T-cell (primary cell): ENCODE measurements at regions not wholly inside any gene's neighbourhood (a gene's known extent, or its start where the extent isn't known, plus 50 kb on each side); places are given as distances from the start of the nearest gene placed in this dataset.

Source experiments
- ATAC-seq, 4 experiments: fragments of 200-7000 bp in 3 of 4; fragments of 150-1000 bp in 1 of 4; cut with Tn5 transposase; replicated peaks in 1 of 4; 1 replicate in 3 of 4; 2 replicates in 1 of 4; pipeline ENCODE4 v1.10.0; 2021; ENCODE audit warnings: moderate library complexity in 3 of 4, mild to moderate bottlenecking in 2 of 4, moderate number of reproducible peaks in 1 of 4
- CTCF ChIA-PET, 2 donors: fragments of 300-600 bp; sonication (Branson Sonifier 250); formaldehyde crosslinking; loops; one replicate each; lab custom pipeline; 2022; ENCODE audit warnings: antibody characterized with exemption in 2 of 2; lab: Charles Lee
- POLR2A ChIA-PET, 2 donors: fragments of 300-600 bp; sonication (Branson Sonifier 250); formaldehyde crosslinking; loops; one replicate each; lab custom pipeline; 2022; ENCODE audit warnings: antibody characterized with exemption in 2 of 2; lab: Charles Lee
- DNase-seq, 35 experiments: peaks; one replicate each; pipeline versions ENCODE4 v3.0.0 to v3.0.0-alpha.2; 2013 to 2023
- H3K27ac ChIP-seq: one replicate; pipeline ENCODE4 v1.5.1; 2013; ENCODE audit warnings: low read length
- H3K27me3 ChIP-seq, 2 experiments: replicated peaks in 1 of 2; 1 replicate in 1 of 2; 2 replicates in 1 of 2; pipeline versions ENCODE4 v1.6.1 to v1.7.0; 2013; ENCODE audit warnings: low read length in 1 of 2, mixed read lengths in 1 of 2; ENCODE audit not compliant: control insufficient read depth in 2 of 2, insufficient read depth in 2 of 2; ENCODE audit errors: extremely low read depth in 1 of 2
- H3K36me3 ChIP-seq, 2 donors: 1 replicate in 1 of 2; 2 replicates in 1 of 2; pipeline versions ENCODE4 v1.6.1 to v1.7.0; 2013; ENCODE audit warnings: low read length in 1 of 2; ENCODE audit not compliant: control insufficient read depth in 2 of 2, insufficient read depth in 1 of 2; ENCODE audit errors: extremely low read depth in 1 of 2
- H3K4me1 ChIP-seq, 2 experiments: 1 replicate in 1 of 2; 2 replicates in 1 of 2; pipeline versions ENCODE4 v1.6.1 to v1.7.0; 2013; ENCODE audit warnings: low read length in 2 of 2, mixed read lengths in 1 of 2; ENCODE audit not compliant: insufficient read depth in 2 of 2, control insufficient read depth in 1 of 2; ENCODE audit errors: extremely low read depth in 1 of 2
- H3K4me3 ChIP-seq, 2 donors: 1 replicate in 1 of 2; 2 replicates in 1 of 2; pipeline versions ENCODE4 v1.5.1 to v1.7.0; 2013; ENCODE audit warnings: mild to moderate bottlenecking in 2 of 2, low read length in 1 of 2, moderate library complexity in 1 of 2; ENCODE audit not compliant: control insufficient read depth in 1 of 2; ENCODE audit errors: extremely low read depth in 1 of 2
- H3K9me3 ChIP-seq: 2 replicates; pipeline ENCODE4 v1.7.0; 2013
- H3K27ac Mint-ChIP-seq, 2 donors: one replicate each; pipeline ENCODE4 v1.8.0; 2020 to 2021; ENCODE audit warnings: mild to moderate bottlenecking in 2 of 2, mixed read lengths in 2 of 2
- H3K27me3 Mint-ChIP-seq, 2 donors: one replicate each; pipeline ENCODE4 v1.8.0; 2021 to 2022; ENCODE audit warnings: mixed read lengths in 2 of 2
- H3K36me3 Mint-ChIP-seq: one replicate; pipeline ENCODE4 v1.8.0; 2021; ENCODE audit warnings: mixed read lengths
- H3K4me1 Mint-ChIP-seq, 3 donors: one replicate each; pipeline ENCODE4 v1.8.0; 2020 to 2022; ENCODE audit warnings: mixed read lengths in 3 of 3, mild to moderate bottlenecking in 1 of 3
- H3K4me3 Mint-ChIP-seq, 3 donors: one replicate each; pipeline ENCODE4 v1.8.0; 2020 to 2022; ENCODE audit warnings: mild to moderate bottlenecking in 3 of 3, mixed read lengths in 3 of 3, moderate library complexity in 3 of 3
- H3K9me3 Mint-ChIP-seq, 3 donors: one replicate each; pipeline ENCODE4 v1.8.0; 2020 to 2022; ENCODE audit warnings: mixed read lengths in 3 of 3
- WGBS: methylation state at CpG from one replicate; pipeline ENCODE4 v1.1.5; 2013; ENCODE audit warnings: missing lambda C conversion rate; ENCODE audit not compliant: insufficient coverage; 5-methylcytosine and 5-hydroxymethylcytosine counted together

DNA sequence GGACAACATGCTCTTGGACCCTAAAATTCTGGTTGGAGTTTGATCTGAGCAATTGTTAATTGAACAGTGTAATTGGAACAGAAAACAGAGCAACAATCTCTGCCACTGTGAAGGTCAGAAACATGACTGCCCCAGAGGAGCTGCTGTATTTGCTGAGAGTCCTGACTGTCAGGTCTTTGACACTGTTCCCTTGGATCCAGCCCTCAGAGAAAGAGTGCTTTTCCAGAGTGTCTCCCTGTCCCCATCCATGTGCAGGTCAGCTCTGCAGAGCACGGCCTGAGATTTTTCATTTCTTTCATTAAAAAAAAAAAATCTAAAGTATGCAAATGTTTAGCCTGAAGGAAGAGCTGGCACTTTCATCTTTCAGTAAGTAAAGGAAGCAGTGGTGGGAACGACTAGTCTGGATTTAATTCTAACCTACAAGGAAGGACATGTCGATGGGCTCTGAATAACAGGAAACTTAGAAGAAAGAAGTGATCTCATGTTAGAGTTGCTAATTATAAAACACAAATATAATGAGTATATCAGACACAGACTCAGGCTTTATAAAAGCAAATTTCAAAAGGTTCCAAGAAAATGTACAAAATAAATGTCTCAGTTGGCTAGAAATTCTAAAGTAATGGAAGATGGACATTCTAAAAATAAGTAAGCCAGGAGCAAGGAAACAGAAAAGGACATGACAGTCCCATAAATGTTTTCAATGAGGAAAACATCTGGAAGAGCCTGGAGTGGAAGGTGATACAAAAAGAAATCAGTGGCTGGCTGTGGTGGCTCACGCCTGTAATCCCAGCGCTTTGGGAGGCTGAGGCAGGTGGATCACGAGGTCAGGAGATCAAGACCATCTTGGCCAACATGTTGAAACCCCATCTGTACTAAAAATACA lies 876.5 kb downstream of the EPHA4 start:
- ATAC-seq (no peak), DNase-seq (no peak)
- Mint-ChIP-seq H3K4me1 (no peaks in the 10 kb centered on the region), H3K27ac (no peak overlapping the region), H3K4me3 (no peak overlapping the region), H3K9me3 (peaks cover 0 to under 1% (median 0%) of the 10 kb centered on the region in 3 donors), H3K27me3 (peaks cover 10 to 13% of the 10 kb centered on the region in 2 donors), H3K36me3 (no peaks in the 10 kb centered on the region)
- H3K4me1 ChIP-seq = no peaks in the 10 kb centered on the region
- H3K36me3 ChIP-seq = no peaks in the 10 kb centered on the region
- no peaks in the 10 kb centered on the region for H3K9me3 ChIP-seq
- POLR2A ChIA-PET = no interaction called here
- H3K27me3 ChIP-seq = no peaks in the 10 kb centered on the region
- no peak overlapping the region for H3K27ac ChIP-seq
- H3K4me3 ChIP-seq = no peak overlapping the region
- CTCF ChIA-PET = no interaction called here
- WGBS = 82% methylated on average over 3 of the region's 6 CpGs

- ATAC-seq (no peak), DNase-seq (no peak)
- Histone ChIP-seq H3K27me3 (no peaks in the 10 kb centered on the region), H3K4me3 (no peak overlapping the region), H3K4me1 (no peaks in the 10 kb centered on the region), H3K9me3 (no peaks in the 10 kb centered on the region), H3K27ac (no peak overlapping the region), H3K36me3 (no peaks in the 10 kb centered on the region)
- H3K9me3 Mint-ChIP-seq = peaks cover 2 to 7% (median 3%) of the 10 kb centered on the region in 3 donors
- no peak overlapping the region for H3K4me3 Mint-ChIP-seq
- WGBS = no CpG with 5 or more reads among the region's 6 CpGs
- POLR2A ChIA-PET = no interaction called here
- H3K4me1 Mint-ChIP-seq = no peaks in the 10 kb centered on the region
- peaks cover 10 to 13% of the 10 kb centered on the region in 2 donors for H3K27me3 Mint-ChIP-seq
- H3K36me3 Mint-ChIP-seq = no peaks in the 10 kb centered on the region
- no peak overlapping the region for H3K27ac Mint-ChIP-seq
- CTCF ChIA-PET = no interaction called here
Observed at GRCh38 chr2:220696280-220696669, 875.8 kb downstream of the EPHA4 start.

DNA sequence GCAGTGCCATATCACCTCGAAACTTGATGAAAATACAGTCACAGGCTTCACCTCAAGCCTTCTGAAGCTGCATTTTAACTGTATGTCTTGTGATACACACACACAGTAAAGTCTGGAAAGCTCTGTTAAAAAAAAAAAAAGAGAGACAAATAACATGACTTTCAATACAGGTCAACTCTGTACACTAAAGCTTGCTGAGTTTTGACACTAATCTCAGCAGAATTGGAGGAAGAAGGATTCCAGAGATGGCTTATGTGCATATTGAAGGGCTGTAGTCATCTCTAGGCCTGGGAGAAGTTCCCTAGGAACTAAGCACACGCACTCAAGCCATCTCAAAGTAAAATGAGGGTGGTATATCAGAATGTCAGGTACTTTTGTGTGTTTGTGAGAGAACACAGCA lies 875.1 kb downstream of the EPHA4 start:
- no peak for ATAC-seq
- DNase-seq = no peak
- Histone ChIP-seq H3K27ac (no peak overlapping the region), H3K4me3 (no peak overlapping the region), H3K4me1 (no peaks in the 10 kb centered on the region), H3K36me3 (no peaks in the 10 kb centered on the region), H3K9me3 (no peaks in the 10 kb centered on the region), H3K27me3 (no peaks in the 10 kb centered on the region)
- POLR2A ChIA-PET = no interaction called here
- H3K9me3 Mint-ChIP-seq = peaks cover 4 to 9% (median 5%) of the 10 kb centered on the region in 3 donors
- H3K36me3 Mint-ChIP-seq = no peaks in the 10 kb centered on the region
- no CpG with 5 or more reads among the region's 2 CpGs for WGBS
- H3K4me1 Mint-ChIP-seq = no peaks in the 10 kb centered on the region
- CTCF ChIA-PET = interaction anchor here in 1 of 2 donors (0.7 kb wide), 1 partner anchor 20 kb away, joined by 3 read pairs; no protein-coding TSS in a partner anchor
- H3K4me3 Mint-ChIP-seq = no peak overlapping the region
- H3K27me3 Mint-ChIP-seq = peaks cover 10 to 13% of the 10 kb centered on the region in 2 donors
- no peak overlapping the region for H3K27ac Mint-ChIP-seq

DNA sequence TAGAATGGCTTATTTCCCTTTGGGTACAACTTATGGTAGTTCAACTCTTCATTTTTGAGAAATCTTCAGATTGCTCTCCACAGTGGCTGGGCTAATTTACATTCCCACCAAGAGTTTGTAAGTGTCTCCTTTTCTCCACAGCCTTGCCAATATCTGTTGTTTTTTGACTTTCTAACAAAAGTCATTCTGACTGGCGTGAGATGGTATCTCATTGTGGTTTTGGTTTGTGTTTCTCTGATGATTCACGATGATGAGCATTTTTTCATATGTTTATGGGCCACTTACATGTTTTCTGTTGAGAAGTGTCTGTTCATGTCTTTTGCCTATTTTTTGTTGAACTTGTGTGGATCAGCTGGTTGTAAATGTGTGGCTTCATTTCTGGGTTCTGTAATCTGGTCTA lies 871.0 kb downstream of the EPHA4 start:
- no peaks in the 10 kb centered on the region for H3K36me3 Mint-ChIP-seq
- ATAC-seq (no peak), DNase-seq (no peak)
- ChIA-PET CTCF (no interaction called here), POLR2A (no interaction called here)
- H3K27ac ChIP-seq = no peak overlapping the region
- H3K36me3 ChIP-seq = no peaks in the 10 kb centered on the region
- H3K4me3 ChIP-seq = no peak overlapping the region
- H3K4me3 Mint-ChIP-seq = no peak overlapping the region
- H3K4me1 Mint-ChIP-seq = no peaks in the 10 kb centered on the region
- H3K27me3 ChIP-seq = no peaks in the 10 kb centered on the region
- H3K9me3 Mint-ChIP-seq = peaks cover 4 to 9% (median 5%) of the 10 kb centered on the region in 3 donors
- WGBS = 27% methylated on average over 2 of the region's 2 CpGs
- H3K4me1 ChIP-seq = no peaks in the 10 kb centered on the region
- H3K9me3 ChIP-seq = no peaks in the 10 kb centered on the region
- no peaks in the 10 kb centered on the region for H3K27me3 Mint-ChIP-seq
- H3K27ac Mint-ChIP-seq = no peak overlapping the region

DNA sequence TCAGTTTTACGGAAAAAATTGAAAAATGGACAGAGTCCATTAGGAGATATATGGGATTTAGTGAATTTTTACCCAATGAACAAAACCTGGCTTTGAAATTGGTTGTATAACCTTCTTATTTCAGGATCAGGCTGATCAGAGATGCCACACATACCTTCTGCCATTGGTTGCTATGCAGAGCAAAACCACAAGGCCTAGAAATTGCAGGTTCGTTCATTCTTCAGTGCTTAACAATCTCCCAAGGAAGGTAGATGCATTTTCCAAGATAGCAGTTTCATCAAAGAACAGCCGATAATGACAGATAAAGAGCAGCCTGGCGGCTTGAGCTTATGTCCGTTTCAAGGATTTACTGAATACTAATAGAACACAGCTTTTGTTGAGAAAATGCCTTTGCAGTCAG lies 868.8 kb downstream of the EPHA4 start:
- H3K4me1 Mint-ChIP-seq = no peaks in the 10 kb centered on the region
- Histone ChIP-seq H3K27ac (no peak overlapping the region), H3K9me3 (no peaks in the 10 kb centered on the region), H3K4me1 (no peaks in the 10 kb centered on the region), H3K36me3 (no peaks in the 10 kb centered on the region), H3K27me3 (no peaks in the 10 kb centered on the region), H3K4me3 (no peak overlapping the region)
- H3K36me3 Mint-ChIP-seq = no peaks in the 10 kb centered on the region
- ATAC-seq (no peak), DNase-seq (no peak)
- peaks cover 0 to 2% of the 10 kb centered on the region in 2 donors for H3K27me3 Mint-ChIP-seq
- H3K27ac Mint-ChIP-seq = no peak overlapping the region
- ChIA-PET CTCF (no interaction called here), POLR2A (no interaction called here)
- H3K4me3 Mint-ChIP-seq = no peak overlapping the region
- WGBS = 81% methylated on average over 4 of the region's 5 CpGs
- peaks cover 4 to 9% (median 5%) of the 10 kb centered on the region in 3 donors for H3K9me3 Mint-ChIP-seq

- H3K27ac ChIP-seq = no peak overlapping the region
- H3K27me3 Mint-ChIP-seq = peaks cover 0 to 5% of the 10 kb centered on the region in 2 donors
- H3K27me3 ChIP-seq = no peaks in the 10 kb centered on the region
- H3K4me3 Mint-ChIP-seq = no peak overlapping the region
- DNase-seq (no peak), ATAC-seq (no peak)
- no peaks in the 10 kb centered on the region for H3K36me3 Mint-ChIP-seq
- H3K36me3 ChIP-seq = no peaks in the 10 kb centered on the region
- CTCF ChIA-PET = no interaction called here
- H3K9me3 Mint-ChIP-seq = peaks cover 4 to 9% (median 5%) of the 10 kb centered on the region in 3 donors
- H3K4me3 ChIP-seq = no peak overlapping the region
- POLR2A ChIA-PET = no interaction called here
- H3K27ac Mint-ChIP-seq = no peak overlapping the region
- no peaks in the 10 kb centered on the region for H3K4me1 Mint-ChIP-seq
- no peaks in the 10 kb centered on the region for H3K9me3 ChIP-seq
- H3K4me1 ChIP-seq = no peaks in the 10 kb centered on the region
- WGBS = 100% methylated on average over 1 of the region's 4 CpGs
Observed at GRCh38 chr2:220704081-220704480, 868.0 kb downstream of the EPHA4 start.
